ENCODE measurements at regions not wholly inside any gene's neighbourhood (a gene's known extent, or its start where the extent isn't known, plus 50 kb on each side); places are given as distances from the start of the nearest gene placed in this dataset.

GRCh38 chr18:10231220-10231619 is 223.2 kb upstream of the APCDD1 start:
- no peak for DNase-seq

GRCh38 chr18:10232062-10232461 is 222.4 kb upstream of the APCDD1 start:
- DNase-seq: no peak

DNA sequence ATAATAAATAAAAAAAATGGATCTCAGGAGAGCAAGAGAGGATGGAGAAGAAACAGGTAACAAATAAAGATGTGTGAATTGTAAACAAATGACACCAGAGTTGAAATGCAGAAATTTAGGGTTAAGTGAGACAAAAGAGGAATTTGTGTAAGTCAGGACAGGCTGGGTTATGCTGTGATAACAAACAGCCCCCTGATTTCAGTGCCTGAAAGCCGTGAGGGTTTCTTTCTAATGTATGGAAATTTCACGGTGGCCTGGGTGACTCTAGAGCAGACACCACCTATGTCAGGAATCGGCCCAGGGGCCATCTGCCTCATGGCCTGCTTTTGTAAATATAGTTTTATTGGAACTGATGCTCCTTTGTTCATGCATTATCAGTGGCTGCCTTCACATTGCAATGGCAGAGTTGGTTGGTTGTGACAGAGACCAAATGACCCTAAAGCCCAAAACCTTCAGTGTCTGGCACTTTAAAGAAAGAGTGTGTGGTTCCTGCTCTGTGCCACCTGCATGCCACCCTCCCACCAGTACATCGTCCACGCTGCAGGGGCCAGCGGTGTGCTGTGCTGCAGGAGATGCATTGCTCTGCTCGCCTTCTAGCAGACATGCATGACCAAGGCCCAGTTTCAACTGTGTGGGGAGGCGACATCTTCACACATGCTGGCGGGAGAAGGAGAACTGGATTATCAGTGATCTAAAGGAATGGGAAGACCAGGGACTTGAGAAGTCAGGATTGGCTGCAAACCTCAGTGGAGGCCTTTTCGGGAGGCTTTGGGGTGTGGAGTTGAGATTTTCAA is 221.2 kb upstream of the APCDD1 start:
- DNase-seq: no peak

- no peak for DNase-seq
These were observed 220.2 kb upstream of the APCDD1 start for GRCh38 chr18:10234281-10234680.

DNA sequence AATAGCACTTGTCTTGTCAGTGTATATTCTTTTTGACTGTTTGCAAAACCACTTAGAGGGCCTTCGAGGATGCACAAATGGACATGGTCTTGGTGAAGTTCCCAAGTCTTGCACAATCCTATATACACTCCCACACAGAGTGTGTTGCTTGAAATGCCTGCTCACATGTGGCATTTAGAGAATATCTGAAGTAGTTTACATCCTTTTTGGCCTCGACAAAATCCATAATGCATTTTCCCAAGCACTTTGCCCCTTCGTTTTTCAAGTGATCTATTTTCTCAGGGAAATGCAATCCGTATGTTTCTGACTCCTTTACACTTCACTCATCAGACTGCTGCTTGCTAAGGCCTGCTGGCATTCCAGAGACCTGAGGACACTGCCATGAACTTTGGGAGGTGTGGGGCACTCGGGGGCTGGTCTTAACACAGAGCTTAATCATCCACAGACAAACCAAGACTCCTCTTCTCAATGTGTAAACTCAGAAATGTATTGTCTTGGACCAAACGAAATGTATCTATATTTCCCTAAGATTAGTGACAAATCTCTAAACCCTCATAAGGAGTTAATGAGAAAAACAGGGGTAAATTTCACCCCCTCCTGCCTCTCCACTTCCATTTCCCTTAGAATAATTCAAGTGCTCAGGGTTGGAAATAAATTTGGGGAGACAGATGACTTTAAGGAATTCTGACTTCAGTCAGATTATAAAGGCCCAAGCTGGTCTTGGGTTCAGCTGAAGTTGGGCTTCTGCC is 219.3 kb upstream of the APCDD1 start:
- no peak for DNase-seq

DNA sequence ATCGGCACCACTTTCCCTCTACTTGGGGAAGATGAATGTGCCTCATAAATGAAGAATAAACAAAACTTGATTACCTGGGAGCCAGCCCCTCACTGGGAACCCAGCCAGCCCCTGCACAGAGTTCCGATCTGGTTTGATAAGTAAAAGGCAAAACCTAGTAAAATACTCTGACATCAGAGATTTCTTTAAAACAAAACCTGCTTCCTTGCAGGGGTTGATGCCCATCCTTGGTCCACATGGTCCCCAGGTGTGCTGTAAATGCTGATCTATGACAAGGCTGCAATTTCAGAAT is 218.8 kb upstream of the APCDD1 start:
- no peak for DNase-seq

DNA sequence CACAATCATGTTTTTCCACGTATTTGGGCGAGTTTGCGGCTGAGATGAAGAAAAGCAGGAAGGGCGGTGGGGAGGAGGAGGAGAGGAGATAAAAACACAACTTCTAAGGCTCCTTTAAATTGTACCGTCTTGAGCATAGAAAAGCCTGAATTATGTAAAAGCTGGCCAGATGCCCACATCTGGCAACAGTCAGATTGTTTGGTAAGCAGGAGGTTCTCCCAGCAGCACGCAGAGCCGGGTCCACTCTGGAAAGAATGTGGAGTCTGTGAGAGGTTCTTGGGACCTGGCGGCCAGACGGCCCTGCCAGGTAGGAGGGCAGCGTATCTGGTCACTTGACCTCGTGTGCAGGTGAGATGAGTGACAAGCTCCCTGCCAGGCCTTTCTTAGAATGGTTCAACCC is 215.3 kb upstream of the APCDD1 start:
- DNase-seq: no peak

GRCh38 chr18:10239991-10240634 is 214.3 kb upstream of the APCDD1 start:
- DNase-seq: no peak

GRCh38 chr18:10240973-10241372 is 213.5 kb upstream of the APCDD1 start:
- DNase-seq: no peak

DNA sequence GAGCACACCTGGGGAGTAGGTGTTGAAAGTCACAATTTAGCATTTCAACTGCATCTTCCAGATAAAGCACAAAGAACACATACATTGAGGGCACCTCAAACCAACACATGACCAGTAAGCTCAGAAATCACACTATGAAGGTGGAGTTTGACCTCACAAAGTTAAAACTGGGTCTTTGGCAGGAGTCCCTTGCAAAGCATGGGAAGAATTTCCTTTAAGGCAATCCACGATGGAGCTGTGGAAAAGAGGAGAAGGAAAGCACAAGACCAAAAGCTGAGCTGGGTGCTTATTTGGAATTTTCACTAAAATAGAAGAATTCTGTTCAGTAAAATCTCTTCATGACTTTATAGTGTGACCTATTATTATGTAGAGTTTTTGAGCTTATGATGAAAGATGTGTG is 212.9 kb upstream of the APCDD1 start:
- no peak for DNase-seq

GRCh38 chr18:10242936-10243680 is 211.3 kb upstream of the APCDD1 start:
- no peak for DNase-seq

DNA sequence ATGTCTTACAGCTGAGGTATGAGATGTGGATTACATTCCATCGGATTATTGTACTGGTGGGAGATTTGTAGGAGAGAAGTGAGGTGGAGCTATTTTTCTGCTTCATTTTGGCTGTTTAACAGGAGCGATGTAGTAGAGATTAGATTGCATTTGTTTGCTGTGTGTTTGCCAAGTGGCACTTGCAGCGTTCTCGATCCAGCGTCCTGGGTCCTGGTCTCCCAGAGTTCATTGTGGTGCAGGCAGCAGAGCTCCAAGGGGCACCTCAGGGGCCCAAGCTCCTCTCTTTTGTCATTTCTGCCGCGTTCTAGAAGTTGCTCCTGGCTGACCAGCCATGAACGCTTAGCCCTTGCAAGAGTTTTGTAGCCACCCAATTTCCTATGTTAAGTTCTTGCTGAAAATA is 210.1 kb upstream of the APCDD1 start:
- DNase-seq: no peak

DNA sequence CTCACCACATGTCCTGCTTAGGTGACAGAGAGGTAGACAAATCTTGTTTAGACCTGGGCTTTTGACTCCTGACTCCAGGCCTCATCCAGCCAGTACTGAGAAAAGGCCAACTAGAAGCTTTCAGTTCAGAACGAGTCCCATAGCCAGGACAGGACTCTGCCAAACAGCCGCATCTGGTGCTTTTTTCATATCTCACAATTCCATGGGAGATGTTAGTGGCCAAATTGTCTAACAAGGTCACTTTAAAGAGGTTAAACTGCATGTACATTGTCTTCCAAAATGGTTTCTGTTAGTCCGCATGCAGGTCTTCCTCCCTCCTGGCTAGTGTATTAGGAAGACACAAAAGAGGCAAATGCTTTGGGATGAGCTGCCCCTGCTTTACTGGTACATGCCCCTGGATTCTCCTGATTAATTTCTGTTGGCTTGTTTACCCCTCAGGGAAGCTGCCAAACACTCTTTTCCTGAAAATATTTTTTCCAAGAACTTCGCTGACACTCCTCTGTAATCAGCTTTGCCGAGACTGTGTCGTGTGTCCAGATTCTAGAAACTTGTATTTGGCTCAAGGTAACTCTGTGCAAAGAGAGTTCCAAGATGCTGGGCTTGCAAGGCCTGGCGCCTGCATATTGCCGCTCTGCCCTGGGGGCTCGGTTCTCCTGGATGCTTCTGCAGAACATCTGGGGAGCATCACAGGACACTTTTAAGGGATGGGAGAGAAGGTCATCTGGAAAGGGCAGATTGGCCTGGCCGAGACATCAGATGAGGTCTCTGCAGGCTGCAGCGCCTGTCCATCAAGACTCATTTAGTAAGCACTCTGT is 209.2 kb upstream of the APCDD1 start:
- DNase-seq: no peak

GRCh38 chr18:10245846-10246175 is 208.6 kb upstream of the APCDD1 start:
- DNase-seq: no peak

- no peak for DNase-seq
These were observed 207.3 kb upstream of the APCDD1 start for GRCh38 chr18:10247021-10247741.

DNA sequence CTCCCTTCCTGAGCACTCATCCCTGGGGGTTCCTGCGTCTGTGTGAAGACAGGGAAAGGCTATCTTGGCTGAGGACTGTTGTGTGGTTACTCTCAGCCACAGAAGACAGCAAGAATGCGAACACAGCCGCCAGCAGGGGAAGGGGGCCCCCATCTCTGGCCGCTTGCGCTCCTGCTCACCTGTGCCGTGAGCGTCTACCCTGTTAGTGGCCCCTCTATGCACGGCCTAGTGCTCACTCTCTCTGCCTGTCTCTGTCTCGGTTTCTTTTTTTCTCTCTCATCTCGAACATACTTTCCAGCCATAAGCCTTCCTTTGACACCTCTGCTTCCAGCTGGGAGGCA is 206.7 kb upstream of the APCDD1 start:
- DNase-seq: no peak

- no peak for DNase-seq
These were observed 205.7 kb upstream of the APCDD1 start for GRCh38 chr18:10248738-10249137.

- no peak for DNase-seq
These were observed 205.2 kb upstream of the APCDD1 start for GRCh38 chr18:10249270-10249669.

DNA sequence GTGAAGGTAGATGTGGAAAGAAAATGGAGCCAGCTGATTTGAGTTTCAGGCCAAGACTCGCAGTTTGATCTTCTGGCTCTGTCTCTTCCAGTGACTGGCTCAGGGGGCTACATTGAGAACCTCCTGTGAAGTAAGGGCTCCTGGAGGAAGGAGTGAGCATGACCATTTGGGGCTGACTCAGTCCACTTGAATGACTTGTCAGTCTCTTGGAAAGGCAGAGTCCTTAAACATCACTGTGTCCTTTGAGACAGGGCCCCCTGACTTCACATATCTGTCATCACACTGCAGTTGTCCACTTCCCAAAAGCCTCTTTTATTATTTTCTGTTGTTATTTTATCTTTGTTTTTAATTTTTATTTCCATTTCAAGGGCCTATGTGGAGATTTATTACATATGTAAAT is 204.6 kb upstream of the APCDD1 start:
- no peak for DNase-seq

DNA sequence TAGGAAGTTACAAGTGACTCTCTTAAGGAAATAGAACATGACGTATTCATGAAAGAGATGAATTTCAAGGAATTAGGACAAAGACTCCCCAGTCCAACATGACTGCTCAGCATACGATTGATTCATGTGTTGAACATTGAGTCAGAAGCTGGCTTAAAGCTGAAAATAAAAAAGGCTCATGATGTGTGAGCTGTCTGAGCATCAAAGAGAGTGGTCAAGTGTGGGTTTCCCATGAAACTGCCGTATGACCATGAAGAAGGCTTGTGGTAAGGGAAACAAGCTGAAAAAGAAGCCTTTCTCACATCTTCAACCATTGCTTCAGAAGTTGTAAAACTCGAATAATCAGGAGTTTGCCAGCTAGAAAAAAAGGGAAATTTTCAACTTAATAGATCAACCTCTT is 201.9 kb upstream of the APCDD1 start:
- DNase-seq: no peak

DNA sequence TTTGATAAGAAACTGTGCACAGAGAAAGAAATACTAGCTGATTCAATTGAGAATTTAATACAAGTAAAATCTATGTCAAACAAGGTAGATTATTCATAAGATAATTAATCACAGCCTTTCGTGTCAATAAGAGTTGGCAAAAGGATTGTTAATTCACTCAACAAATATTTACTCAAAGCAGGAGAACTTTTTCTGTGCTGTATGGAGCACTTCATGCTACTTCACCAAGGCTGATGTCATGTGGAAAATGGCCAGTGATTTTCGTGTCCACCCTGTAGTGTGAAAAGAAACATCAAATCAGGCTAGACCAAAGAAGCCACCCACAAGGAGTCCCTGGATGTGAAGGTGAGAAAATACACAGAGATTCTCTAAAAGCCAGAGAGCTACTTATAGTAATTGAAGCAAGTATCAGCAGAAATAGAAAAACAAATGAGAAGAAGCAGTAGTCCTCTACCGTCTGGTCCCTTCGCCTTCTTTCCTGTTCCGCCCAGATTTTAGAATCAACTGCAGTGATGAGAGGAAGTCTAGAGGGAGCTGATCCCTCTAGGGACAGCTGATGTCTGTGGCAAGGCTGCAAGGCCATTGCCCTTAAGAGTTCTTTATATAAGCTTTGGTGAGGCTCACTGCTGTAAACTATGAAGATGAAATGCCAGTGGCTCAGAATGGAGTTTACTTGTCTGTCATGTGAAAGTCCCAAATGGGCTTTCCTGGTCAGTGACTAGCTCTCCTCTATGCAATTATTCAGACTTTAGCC is 201.3 kb upstream of the APCDD1 start:
- DNase-seq: no peak
